ENCODE measurements at regions not wholly inside any gene's neighbourhood (a gene's known extent, or its start where the extent isn't known, plus 50 kb on each side); places are given as distances from the start of the nearest gene placed in this dataset.

DNA sequence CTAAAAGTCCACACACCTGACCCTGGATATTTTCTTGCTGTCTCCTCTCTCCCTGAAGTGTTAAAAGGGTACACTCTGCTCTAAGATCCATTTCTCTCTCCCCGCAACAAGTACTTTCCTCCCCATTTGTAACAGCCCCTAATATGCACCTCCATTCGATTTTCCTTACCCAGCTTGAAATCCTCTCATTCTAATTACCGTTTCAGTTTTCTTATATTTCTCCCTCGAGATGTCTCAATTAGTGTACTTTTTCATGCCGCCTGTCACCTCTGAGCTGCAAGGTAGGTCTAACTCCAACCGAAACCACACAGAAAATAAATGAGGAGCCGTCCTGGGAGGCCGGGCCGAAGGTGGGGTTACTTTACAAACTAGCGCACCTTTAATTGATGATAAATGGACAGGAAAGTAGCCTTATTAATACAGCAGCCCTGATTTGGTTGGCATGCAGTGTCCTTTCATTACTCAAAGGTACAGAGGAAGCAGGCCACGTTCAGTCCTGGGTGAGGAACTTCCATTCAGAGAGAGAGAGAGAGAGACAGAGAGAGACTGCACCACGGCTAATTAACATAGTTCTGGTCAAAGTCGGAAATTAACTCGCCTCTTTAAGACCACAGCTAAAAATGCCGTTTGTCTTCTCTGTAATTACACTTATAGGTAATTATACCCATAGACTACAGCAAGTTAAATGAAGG, 319.9 kb downstream of the ARRDC4 start:
- no peak for DNase-seq

DNA sequence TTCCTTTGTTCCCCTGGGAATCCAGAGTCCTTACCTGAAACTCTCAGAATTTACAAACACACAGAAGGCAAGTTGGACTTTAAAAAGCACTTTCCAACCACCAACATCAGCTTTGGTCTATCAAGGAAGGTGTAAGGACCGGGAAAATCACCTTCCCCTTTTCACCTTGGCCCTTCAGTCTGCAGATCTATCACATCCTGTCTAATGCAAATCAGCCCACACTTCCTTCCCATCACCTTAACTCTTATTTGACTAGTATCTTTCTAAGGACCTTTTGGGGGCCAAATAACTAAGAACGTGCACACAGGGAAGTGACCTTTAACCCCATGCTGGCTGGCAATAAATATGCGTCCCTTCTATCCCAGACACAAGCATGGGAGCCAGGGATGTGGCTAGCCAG, 320.6 kb downstream of the ARRDC4 start:
- DNase-seq, result no peak

GRCh38 chr15:98282656-98283332, 322.3 kb downstream of the ARRDC4 start:
- no peak for DNase-seq

- DNase-seq, result no peak
These were observed 325.7 kb downstream of the ARRDC4 start for GRCh38 chr15:98286200-98286599.

- no peak for DNase-seq
These were observed 326.3 kb downstream of the ARRDC4 start for GRCh38 chr15:98286831-98287230.

GRCh38 chr15:98288091-98288590, 327.6 kb downstream of the ARRDC4 start:
- DNase-seq, result no peak

- no peak for DNase-seq
These were observed 329.2 kb downstream of the ARRDC4 start for GRCh38 chr15:98289747-98290146.

DNA sequence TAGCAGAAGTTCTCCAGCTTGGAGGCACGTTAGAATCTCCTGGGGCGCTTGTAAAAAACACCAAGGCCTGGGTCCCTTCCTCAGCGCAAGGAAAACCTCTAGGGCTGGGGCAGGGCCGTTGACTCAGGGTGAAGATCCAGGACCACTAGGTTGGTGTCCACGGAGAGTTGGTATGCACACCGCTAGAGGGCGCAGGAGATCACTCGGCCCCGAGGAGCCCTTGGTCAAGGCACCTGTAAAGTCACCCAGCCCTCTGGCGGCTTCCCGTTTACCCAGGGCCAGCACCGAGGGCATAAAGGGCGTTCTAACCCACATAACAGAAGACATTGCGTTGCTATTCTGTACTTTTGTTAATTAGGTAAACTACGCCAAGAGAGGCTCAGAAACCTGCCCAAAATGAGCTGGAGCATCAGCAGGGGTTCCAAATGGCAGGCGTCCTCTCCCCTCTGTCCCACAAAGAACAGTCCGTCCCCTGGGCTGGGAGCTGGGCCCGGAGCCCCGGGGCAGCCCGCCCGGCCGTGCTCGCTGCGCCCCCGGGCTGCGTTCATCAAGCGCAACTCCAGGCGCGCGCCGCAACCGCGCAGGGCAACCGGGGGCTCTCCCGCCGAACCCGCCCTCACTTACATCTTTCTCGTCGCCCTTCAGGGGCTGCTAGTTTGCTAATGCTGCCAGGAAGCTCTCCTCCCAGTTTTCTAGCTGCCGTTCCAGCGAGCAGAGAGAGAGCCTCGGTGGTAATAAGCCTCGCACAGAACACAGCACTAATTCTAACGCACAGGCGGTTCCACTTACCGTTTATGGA, 332.1 kb downstream of the ARRDC4 start:
- peak; percentile 15 for DNase-seq

- no peak for DNase-seq
These were observed 333.6 kb downstream of the ARRDC4 start for GRCh38 chr15:98294126-98294525.

- DNase-seq, result peak; percentile 41
These were observed 334.7 kb downstream of the ARRDC4 start for GRCh38 chr15:98295101-98295759.

- DNase-seq, result no peak
These were observed 336.1 kb downstream of the ARRDC4 start for GRCh38 chr15:98296653-98297052.

DNA sequence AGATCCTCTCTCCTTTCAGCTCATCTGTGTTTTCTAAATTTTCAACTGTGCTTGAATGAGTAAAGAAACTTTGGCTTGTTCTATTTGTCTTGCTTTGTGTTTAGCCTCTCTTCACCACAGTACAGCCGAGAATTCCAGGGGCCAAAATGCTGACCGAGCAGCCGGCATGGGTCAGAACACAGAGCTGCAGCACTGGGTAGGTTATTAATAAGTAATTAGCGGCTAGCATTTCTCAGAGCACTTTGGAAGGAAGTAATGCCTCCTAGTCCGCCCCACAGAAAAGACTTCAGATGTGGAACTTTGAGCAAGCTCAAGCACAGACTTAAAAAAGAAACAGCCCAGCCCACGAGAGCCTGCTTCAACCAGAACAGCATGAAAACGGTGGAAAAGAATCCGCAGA, 343.9 kb downstream of the ARRDC4 start:
- DNase-seq, result no peak

DNA sequence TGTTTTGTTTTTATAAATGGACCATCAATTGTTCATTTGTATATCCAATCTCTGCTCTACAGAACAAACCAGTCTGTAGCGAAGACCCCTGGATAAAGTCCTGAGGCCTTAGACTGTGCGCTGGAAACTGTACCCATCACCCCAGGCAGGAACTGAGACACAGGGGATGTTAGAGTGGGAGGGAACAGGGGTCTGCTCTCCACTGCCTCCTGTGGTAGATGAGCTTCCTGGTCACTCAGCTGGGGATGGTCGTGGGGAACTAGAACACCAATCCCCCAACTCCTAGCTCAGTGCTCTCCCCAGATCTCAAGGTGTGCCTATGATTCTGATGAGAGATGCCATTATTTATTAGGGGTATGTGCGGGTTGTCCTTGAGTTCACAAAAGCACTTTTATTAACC, 340.2 kb upstream of the IGF1R start:
- no peak for DNase-seq

DNA sequence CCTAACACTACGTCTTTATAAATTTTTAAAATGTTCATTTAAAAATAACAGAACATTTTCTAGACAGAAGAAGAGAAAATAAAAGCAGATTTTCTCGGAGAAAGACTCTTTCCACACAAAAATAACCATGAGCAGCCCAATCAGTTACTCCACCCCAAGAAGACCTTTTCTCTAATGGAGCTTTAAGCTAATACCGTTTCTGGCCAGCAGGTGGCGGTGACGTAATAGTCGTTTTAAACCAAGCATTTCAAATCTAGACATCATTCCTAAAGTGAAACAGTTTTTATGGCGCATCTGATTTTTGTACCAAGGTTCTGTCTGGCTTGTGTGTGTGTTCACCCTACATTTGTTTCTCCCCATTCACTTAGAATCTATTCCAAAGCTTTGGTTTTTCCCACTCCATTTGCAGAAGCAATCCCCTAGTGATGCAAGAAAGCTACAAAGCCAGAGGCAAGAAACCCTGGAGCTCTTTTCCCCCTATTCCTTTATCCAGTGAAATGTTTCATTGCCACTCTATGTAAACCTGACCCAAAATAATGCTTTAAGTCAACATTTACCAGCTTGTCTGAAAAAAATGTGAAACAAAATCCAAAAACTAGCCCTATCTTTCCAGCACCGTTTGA, 336.7 kb upstream of the IGF1R start:
- peak; percentile 62 for DNase-seq

DNA sequence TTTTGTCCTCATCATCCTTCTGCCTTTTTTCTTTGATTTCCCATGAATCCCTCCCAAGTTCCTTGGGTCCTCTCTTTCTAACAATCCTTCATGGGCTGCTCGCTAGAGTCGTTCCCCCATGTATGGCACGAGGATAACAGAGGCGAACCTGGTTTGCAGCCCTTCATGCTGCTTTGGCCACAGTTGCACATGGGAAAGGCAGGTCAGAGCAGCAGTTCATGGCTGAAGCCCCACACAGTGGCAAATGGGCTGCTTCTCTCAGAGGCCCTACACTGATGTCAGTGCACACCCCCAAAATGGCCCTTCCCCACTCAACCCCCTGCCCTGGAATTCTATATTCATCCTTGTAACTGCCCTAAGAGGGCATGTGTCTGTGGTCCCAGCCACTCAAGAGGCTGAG, 335.4 kb upstream of the IGF1R start:
- DNase-seq, result no peak

- DNase-seq, result no peak
These were observed 332.4 kb upstream of the IGF1R start for GRCh38 chr15:98315971-98316370.

GRCh38 chr15:98321896-98322295, 326.4 kb upstream of the IGF1R start:
- no peak for DNase-seq

DNA sequence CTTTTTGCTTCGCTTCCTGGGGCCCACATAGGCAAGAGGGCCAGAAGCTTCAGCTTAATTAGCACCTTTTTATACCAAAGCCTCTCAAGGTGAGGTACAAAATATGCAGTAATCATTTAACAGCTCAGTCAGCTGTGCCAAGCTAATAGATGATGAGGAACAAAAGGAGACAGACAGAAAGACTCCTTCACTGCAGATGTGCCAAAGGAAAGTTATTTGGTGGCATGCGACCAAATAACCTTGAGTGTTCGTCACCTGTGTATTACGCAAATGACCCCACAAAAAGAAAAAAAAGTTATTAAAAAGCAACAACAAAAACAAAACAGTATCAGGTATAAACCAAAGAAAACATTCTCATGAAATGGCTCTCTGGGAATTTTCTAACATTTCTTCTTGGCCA, 325.8 kb upstream of the IGF1R start:
- DNase-seq, result no peak

DNA sequence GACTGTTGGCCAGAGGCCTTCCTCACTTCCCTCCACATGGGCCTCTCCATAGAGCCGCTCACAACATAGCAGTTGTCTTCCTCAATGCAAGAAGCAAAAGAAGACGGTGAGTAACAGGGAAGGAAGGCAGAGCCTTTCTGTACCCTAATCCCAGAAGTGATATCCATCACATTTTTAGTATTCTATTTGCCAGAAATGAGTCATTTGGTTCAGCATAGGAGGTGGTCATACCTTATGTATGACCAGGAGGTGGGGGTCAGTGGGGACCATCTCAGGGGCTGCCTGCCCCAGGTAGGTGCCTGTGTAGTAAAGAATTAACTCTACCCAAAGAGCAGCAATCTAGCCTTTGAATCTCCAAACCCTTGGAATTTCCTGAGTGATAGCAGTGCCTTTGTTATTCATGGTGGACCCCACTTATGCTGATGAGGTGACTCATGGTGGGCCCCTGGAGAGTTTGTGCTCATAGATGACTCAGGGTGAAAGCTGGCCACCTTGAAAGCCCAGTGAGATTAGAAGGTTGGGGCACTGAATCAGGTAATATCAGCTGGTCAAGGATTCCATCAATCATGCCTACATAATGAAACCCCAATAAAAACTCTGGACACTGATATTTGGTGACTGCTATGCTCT, 323.9 kb upstream of the IGF1R start:
- DNase-seq, result no peak

DNA sequence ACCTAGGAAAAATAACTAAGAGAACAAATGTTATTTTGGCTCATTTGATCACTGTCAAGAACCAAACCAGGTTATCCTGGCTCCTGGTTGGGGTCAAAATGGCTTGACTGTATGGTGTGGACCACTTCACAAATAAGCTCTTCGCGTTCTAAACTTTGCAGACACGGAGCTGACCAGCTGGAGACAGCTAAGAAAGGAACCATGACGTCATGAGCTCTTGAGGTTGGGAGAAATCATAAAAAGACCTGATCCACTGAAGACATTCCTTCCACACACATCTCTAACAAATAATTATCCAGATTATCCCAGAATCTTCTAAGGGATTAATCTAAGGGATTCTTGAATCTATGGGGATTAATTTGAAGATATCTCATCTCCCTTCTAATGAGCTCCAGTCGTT, 321.5 kb upstream of the IGF1R start:
- DNase-seq, result no peak

GRCh38 chr15:98330258-98330657, 318.1 kb upstream of the IGF1R start:
- no peak for DNase-seq

All from NCI-H226 (cell line).